D721Med (cell line): ENCODE measurements at regions not wholly inside any gene's neighbourhood (a gene's known extent, or its start where the extent isn't known, plus 50 kb on each side); places are given as distances from the start of the nearest gene placed in this dataset.

Experiments used
- DNase-seq: peaks from one replicate; pipeline ENCODE4 v3.0.0; 2011; ENCODE audit warnings: low spot score; ENCODE audit not compliant: insufficient read length
- FAIRE-seq: peaks from 2 replicates; lab custom pipeline; 2011; peaks lifted over from hg19 to GRCh38; lab: Jason Lieb, UNC
- CTCF ChIP-seq: IDR thresholded peaks from 2 replicates; pipeline ENCODE4 v1.5.1; 2012; ENCODE audit warnings: mild to moderate bottlenecking, control low read depth; ENCODE audit not compliant: insufficient read depth; ENCODE audit errors: missing control alignments

GRCh38 chr16:63808730-63809129 is 1313.1 kb downstream of the CDH11 start:
- no peak for TF ChIP-seq CTCF
- FAIRE-seq (no peak), DNase-seq (no peak)

GRCh38 chr16:63806794-63807506 is 1314.9 kb downstream of the CDH11 start:
- FAIRE-seq (no peak), DNase-seq (no peak)
- TF ChIP-seq CTCF, result no peak

DNA sequence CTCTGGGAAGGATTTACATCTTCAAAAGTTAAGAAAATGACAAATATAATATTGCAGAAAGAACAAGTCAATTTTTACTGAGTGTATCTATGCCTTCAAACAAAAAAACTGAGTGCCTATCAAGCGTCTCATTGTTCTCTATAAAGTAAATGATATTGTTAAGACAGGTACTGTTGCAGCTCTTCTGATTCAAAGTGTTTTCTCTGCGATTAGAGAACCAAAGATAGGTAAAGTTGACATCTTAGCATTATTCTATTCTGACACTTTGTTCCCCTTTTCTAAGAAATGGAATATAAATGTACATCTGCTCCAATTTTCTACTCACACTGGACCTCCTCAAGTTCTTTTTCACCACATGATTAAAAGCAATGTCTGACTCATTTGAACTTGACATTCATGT is 1317.7 kb downstream of the CDH11 start:
- DNase-seq (no peak), FAIRE-seq (no peak)
- TF ChIP-seq CTCF, result no peak

DNA sequence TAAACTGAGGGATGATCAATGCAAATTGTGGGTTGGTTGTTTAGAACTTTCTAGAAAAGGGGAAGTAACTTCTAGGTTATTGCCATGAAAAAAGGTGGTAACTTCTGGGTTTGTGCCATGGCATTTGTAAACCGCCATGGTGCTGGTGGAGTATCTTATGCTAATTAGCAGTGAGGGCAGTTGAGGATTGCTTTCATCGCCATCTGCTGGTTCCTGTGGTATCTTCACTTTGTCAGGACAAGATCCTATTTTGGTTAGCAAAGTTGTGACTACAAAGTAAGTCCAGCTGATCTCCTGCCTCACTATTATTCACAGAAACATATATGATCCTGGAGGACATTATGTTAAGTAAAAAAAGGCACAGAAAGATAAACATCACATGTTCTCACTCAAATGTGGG is 1332.3 kb downstream of the CDH11 start:
- no peak for DNase-seq
- no peak for FAIRE-seq
- no peak for TF ChIP-seq CTCF

GRCh38 chr16:63787014-63787413 is 1334.8 kb downstream of the CDH11 start:
- no peak for TF ChIP-seq CTCF
- FAIRE-seq (no peak), DNase-seq (no peak)

DNA sequence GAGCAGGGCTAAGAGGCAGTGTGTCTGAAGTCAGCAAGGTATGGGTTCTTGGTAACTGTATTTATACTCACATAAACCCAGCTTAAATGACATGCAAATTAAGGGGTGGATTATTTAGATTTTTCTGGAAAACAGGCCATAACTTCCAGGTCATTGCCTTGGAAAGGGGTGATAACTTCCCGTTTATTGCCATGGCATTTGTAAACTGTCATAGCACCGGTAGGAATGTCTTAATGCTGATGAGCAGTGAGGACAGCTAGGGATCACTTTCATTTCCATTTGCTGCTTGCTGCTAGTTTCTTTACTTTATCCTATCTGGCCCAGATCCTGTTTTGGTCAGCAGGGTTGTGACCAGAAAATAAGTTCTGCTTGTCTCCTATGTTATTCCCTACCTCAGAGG is 1336.7 kb downstream of the CDH11 start:
- no peak for DNase-seq
- TF ChIP-seq CTCF, result no peak
- FAIRE-seq, result no peak

DNA sequence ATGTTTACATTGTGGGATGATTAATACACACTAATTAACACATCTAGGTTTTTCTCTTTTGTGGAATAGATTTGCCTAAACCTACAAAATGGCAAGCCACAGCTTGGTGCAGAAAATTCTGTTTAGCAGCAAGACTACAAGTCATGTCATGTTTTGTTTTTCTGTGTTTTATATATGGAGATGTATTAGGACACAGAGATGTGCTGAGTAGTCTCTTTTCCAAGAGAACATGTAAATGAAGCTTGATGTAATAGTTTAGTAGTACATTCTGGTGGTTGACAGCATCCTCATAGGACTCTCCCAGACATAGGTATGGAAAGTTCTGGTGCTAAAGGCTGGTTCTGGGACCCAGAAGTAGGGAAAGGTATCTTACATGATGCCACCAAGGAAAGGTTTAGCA is 1345.4 kb downstream of the CDH11 start:
- FAIRE-seq, result no peak

More for the DNA sequence above, 1345.4 kb downstream of the CDH11 start:
- DNase-seq, result no peak
- TF ChIP-seq CTCF, result no peak
